HCT116 (cell line): ENCODE measurements at regions not wholly inside any gene's neighbourhood (a gene's known extent, or its start where the extent isn't known, plus 50 kb on each side); places are given as distances from the start of the nearest gene placed in this dataset.

Source experiments
- CTCF ChIP-seq, 3 experiments: fragments of 200-600 bp in 1 of 3; sonication (generic) in 1 of 3; IDR thresholded peaks in 2 of 3; conservative IDR thresholded peaks in 1 of 3; 2 replicates each; pipeline ENCODE4 v1.5.1; 2012 to 2017; ENCODE audit warnings: low read depth in 2 of 3, low read length in 2 of 3, antibody characterized with exemption in 1 of 3, borderline replicate concordance in 1 of 3, control low read depth in 1 of 3, mild to moderate bottlenecking in 1 of 3, mixed read lengths in 1 of 3, mixed run types in 1 of 3, moderate library complexity in 1 of 3; ENCODE audit not compliant: insufficient read depth in 1 of 3
- ELF1 ChIP-seq: IDR thresholded peaks from 2 replicates; pipeline ENCODE4 v1.6.1; 2012; ENCODE audit warnings: low read depth, borderline replicate concordance
- EZH2 ChIP-seq: fragments of 200-600 bp; sonication (generic); IDR thresholded peaks from 2 replicates; pipeline ENCODE4 v1.6.1; 2017; ENCODE audit warnings: antibody characterized with exemption, mixed run types
- EZH2phosphoT487 ChIP-seq: fragments of 200-600 bp; IDR thresholded peaks from 2 replicates; pipeline ENCODE4 v1.6.1; 2018; ENCODE audit warnings: antibody characterized with exemption, borderline replicate concordance
- JUND ChIP-seq: IDR thresholded peaks from 2 replicates; pipeline ENCODE4 v1.6.1; 2012
- POLR2AphosphoS5 ChIP-seq: IDR thresholded peaks from 2 replicates; pipeline ENCODE4 v1.6.1; 2011; ENCODE audit warnings: mild to moderate bottlenecking, low read depth, low read length, moderate library complexity
- RAD21 ChIP-seq: IDR thresholded peaks from 2 replicates; pipeline ENCODE4 v1.6.1; 2012; ENCODE audit warnings: low read depth, mild to moderate bottlenecking
- REST ChIP-seq: IDR thresholded peaks from 2 replicates; pipeline ENCODE4 v1.6.1; 2012; ENCODE audit warnings: low read depth
- SP1 ChIP-seq: IDR thresholded peaks from 2 replicates; pipeline ENCODE4 v1.6.1; 2012; ENCODE audit warnings: low read depth
- TCF7L2 ChIP-seq: IDR thresholded peaks from 2 replicates; pipeline ENCODE4 v1.7.0; 2011; ENCODE audit warnings: borderline replicate concordance, inconsistent platforms; ENCODE audit not compliant: insufficient read depth, insufficient read length; ENCODE audit errors: extremely low read depth
- ZNF274 ChIP-seq: fragments of 200-500 bp; sonication (Bioruptor generic); IDR thresholded peaks from 2 replicates; pipeline ENCODE4 v1.6.1; 2014; ENCODE audit warnings: mild to moderate bottlenecking, low read depth, low read length, inconsistent platforms

GRCh38 chr18:72648481-72648960 lies 104.4 kb upstream of the CBLN2 start:
- no peak for TF ChIP-seq CTCF (IDR thresholded peaks at IDR 0.05 in 2 of 3, conservative IDR thresholded peaks at IDR 0.05 in 1 of 3; ENCODE audit: borderline replicate concordance in 1 of 3, insufficient read depth in 1 of 3, low read depth in 2 of 3, low read length in 2 of 3)
- TF ChIP-seq REST: no peak
- TF ChIP-seq RAD21: no peak
- TF ChIP-seq SP1: no peak
- TF ChIP-seq POLR2AphosphoS5: no peak
- no peak for TF ChIP-seq EZH2
- no peak for TF ChIP-seq ZNF274
- no peak for TF ChIP-seq JUND
- no peak for TF ChIP-seq EZH2phosphoT487
- no peak for TF ChIP-seq ELF1
- TF ChIP-seq TCF7L2: no peak
